T-cell (primary cell): ENCODE measurements at regions not wholly inside any gene's neighbourhood (a gene's known extent, or its start where the extent isn't known, plus 50 kb on each side); places are given as distances from the start of the nearest gene placed in this dataset.

Experiments used
- ATAC-seq, 4 experiments: fragments of 200-7000 bp in 3 of 4; fragments of 150-1000 bp in 1 of 4; cut with Tn5 transposase; replicated peaks in 1 of 4; 1 replicate in 3 of 4; 2 replicates in 1 of 4; pipeline ENCODE4 v1.10.0; 2021; ENCODE audit warnings: moderate library complexity in 3 of 4, mild to moderate bottlenecking in 2 of 4, moderate number of reproducible peaks in 1 of 4
- CTCF ChIA-PET, 2 donors: fragments of 300-600 bp; sonication (Branson Sonifier 250); formaldehyde crosslinking; loops; one replicate each; lab custom pipeline; 2022; ENCODE audit warnings: antibody characterized with exemption in 2 of 2; lab: Charles Lee
- POLR2A ChIA-PET, 2 donors: fragments of 300-600 bp; sonication (Branson Sonifier 250); formaldehyde crosslinking; loops; one replicate each; lab custom pipeline; 2022; ENCODE audit warnings: antibody characterized with exemption in 2 of 2; lab: Charles Lee
- DNase-seq, 35 experiments: peaks; one replicate each; pipeline versions ENCODE4 v3.0.0 to v3.0.0-alpha.2; 2013 to 2023
- H3K27ac ChIP-seq: one replicate; pipeline ENCODE4 v1.5.1; 2013; ENCODE audit warnings: low read length
- H3K27me3 ChIP-seq, 2 experiments: replicated peaks in 1 of 2; 1 replicate in 1 of 2; 2 replicates in 1 of 2; pipeline versions ENCODE4 v1.6.1 to v1.7.0; 2013; ENCODE audit warnings: low read length in 1 of 2, mixed read lengths in 1 of 2; ENCODE audit not compliant: control insufficient read depth in 2 of 2, insufficient read depth in 2 of 2; ENCODE audit errors: extremely low read depth in 1 of 2
- H3K36me3 ChIP-seq, 2 donors: 1 replicate in 1 of 2; 2 replicates in 1 of 2; pipeline versions ENCODE4 v1.6.1 to v1.7.0; 2013; ENCODE audit warnings: low read length in 1 of 2; ENCODE audit not compliant: control insufficient read depth in 2 of 2, insufficient read depth in 1 of 2; ENCODE audit errors: extremely low read depth in 1 of 2
- H3K4me1 ChIP-seq, 2 experiments: 1 replicate in 1 of 2; 2 replicates in 1 of 2; pipeline versions ENCODE4 v1.6.1 to v1.7.0; 2013; ENCODE audit warnings: low read length in 2 of 2, mixed read lengths in 1 of 2; ENCODE audit not compliant: insufficient read depth in 2 of 2, control insufficient read depth in 1 of 2; ENCODE audit errors: extremely low read depth in 1 of 2
- H3K4me3 ChIP-seq, 2 donors: 1 replicate in 1 of 2; 2 replicates in 1 of 2; pipeline versions ENCODE4 v1.5.1 to v1.7.0; 2013; ENCODE audit warnings: mild to moderate bottlenecking in 2 of 2, low read length in 1 of 2, moderate library complexity in 1 of 2; ENCODE audit not compliant: control insufficient read depth in 1 of 2; ENCODE audit errors: extremely low read depth in 1 of 2
- H3K9me3 ChIP-seq: 2 replicates; pipeline ENCODE4 v1.7.0; 2013
- H3K27ac Mint-ChIP-seq, 2 donors: one replicate each; pipeline ENCODE4 v1.8.0; 2020 to 2021; ENCODE audit warnings: mild to moderate bottlenecking in 2 of 2, mixed read lengths in 2 of 2
- H3K27me3 Mint-ChIP-seq, 2 donors: one replicate each; pipeline ENCODE4 v1.8.0; 2021 to 2022; ENCODE audit warnings: mixed read lengths in 2 of 2
- H3K36me3 Mint-ChIP-seq: one replicate; pipeline ENCODE4 v1.8.0; 2021; ENCODE audit warnings: mixed read lengths
- H3K4me1 Mint-ChIP-seq, 3 donors: one replicate each; pipeline ENCODE4 v1.8.0; 2020 to 2022; ENCODE audit warnings: mixed read lengths in 3 of 3, mild to moderate bottlenecking in 1 of 3
- H3K4me3 Mint-ChIP-seq, 3 donors: one replicate each; pipeline ENCODE4 v1.8.0; 2020 to 2022; ENCODE audit warnings: mild to moderate bottlenecking in 3 of 3, mixed read lengths in 3 of 3, moderate library complexity in 3 of 3
- H3K9me3 Mint-ChIP-seq, 3 donors: one replicate each; pipeline ENCODE4 v1.8.0; 2020 to 2022; ENCODE audit warnings: mixed read lengths in 3 of 3
- WGBS: methylation state at CpG from one replicate; pipeline ENCODE4 v1.1.5; 2013; ENCODE audit warnings: missing lambda C conversion rate; ENCODE audit not compliant: insufficient coverage; 5-methylcytosine and 5-hydroxymethylcytosine counted together

- H3K27me3 Mint-ChIP-seq, result peaks cover 4 to 14% of the 10 kb centered on the region in 2 donors
- CTCF ChIA-PET, result no interaction called here
- WGBS, result 100% methylated on average over 1 of the region's 1 CpG
Observed at GRCh38 chr15:62539236-62539635, 374.2 kb upstream of the C2CD4B start.

GRCh38 chr15:62541250-62541649 lies 376.2 kb upstream of the C2CD4B start:
- Mint-ChIP-seq H3K4me3 (no peak overlapping the region), H3K9me3 (no peaks in the 10 kb centered on the region), H3K27me3 (peaks cover 4 to 15% of the 10 kb centered on the region in 2 donors), H3K27ac (no peak overlapping the region), H3K4me1 (no peaks in the 10 kb centered on the region), H3K36me3 (no peaks in the 10 kb centered on the region)
- ChIA-PET POLR2A (no interaction called here), CTCF (no interaction called here)
- Histone ChIP-seq H3K27ac (no peak overlapping the region), H3K9me3 (no peaks in the 10 kb centered on the region), H3K4me1 (no peaks in the 10 kb centered on the region), H3K27me3 (no peaks in the 10 kb centered on the region), H3K4me3 (no peak overlapping the region), H3K36me3 (no peaks in the 10 kb centered on the region)
- no peak for DNase-seq
- ATAC-seq, result no peak
- WGBS, result 67% methylated on average over 1 of the region's 4 CpGs

More at GRCh38 chr15:62539236-62539635, 374.2 kb upstream of the C2CD4B start:
- Histone ChIP-seq H3K4me1 (no peaks in the 10 kb centered on the region), H3K4me3 (no peak overlapping the region), H3K36me3 (no peaks in the 10 kb centered on the region), H3K9me3 (no peaks in the 10 kb centered on the region), H3K27ac (no peak overlapping the region), H3K27me3 (no peaks in the 10 kb centered on the region)
- POLR2A ChIA-PET, result no interaction called here
- Mint-ChIP-seq H3K27ac (no peak overlapping the region), H3K36me3 (no peaks in the 10 kb centered on the region), H3K4me3 (no peak overlapping the region), H3K4me1 (no peaks in the 10 kb centered on the region), H3K9me3 (no peaks in the 10 kb centered on the region)
- DNase-seq (no peak), ATAC-seq (no peak)

GRCh38 chr15:62541846-62542245 lies 376.8 kb upstream of the C2CD4B start:
- no peak overlapping the region for H3K27ac ChIP-seq
- CTCF ChIA-PET, result no interaction called here
- H3K4me3 ChIP-seq, result no peak overlapping the region
- H3K36me3 ChIP-seq, result no peaks in the 10 kb centered on the region
- Mint-ChIP-seq H3K4me1 (no peaks in the 10 kb centered on the region), H3K27me3 (peaks cover 2 to 15% of the 10 kb centered on the region in 2 donors), H3K4me3 (no peak overlapping the region), H3K36me3 (no peaks in the 10 kb centered on the region), H3K9me3 (no peaks in the 10 kb centered on the region), H3K27ac (no peak overlapping the region)
- no CpG with 5 or more reads among the region's 6 CpGs for WGBS
- DNase-seq (no peak), ATAC-seq (no peak)
- H3K9me3 ChIP-seq, result no peaks in the 10 kb centered on the region
- H3K27me3 ChIP-seq, result no peaks in the 10 kb centered on the region
- POLR2A ChIA-PET, result no interaction called here
- no peaks in the 10 kb centered on the region for H3K4me1 ChIP-seq

- Mint-ChIP-seq H3K27ac (no peak overlapping the region), H3K36me3 (no peaks in the 10 kb centered on the region), H3K4me3 (no peak overlapping the region), H3K4me1 (no peaks in the 10 kb centered on the region), H3K27me3 (peaks cover 0 to 15% of the 10 kb centered on the region in 2 donors), H3K9me3 (no peaks in the 10 kb centered on the region)
- ATAC-seq, result no peak
- WGBS, result no CpG with 5 or more reads among the region's 3 CpGs
- H3K36me3 ChIP-seq, result no peaks in the 10 kb centered on the region
- no peaks in the 10 kb centered on the region for H3K27me3 ChIP-seq
- ChIA-PET POLR2A (no interaction called here), CTCF (no interaction called here)
- H3K4me1 ChIP-seq, result no peaks in the 10 kb centered on the region
- no peaks in the 10 kb centered on the region for H3K9me3 ChIP-seq
- DNase-seq, result no peak
- H3K27ac ChIP-seq, result no peak overlapping the region
- H3K4me3 ChIP-seq, result no peak overlapping the region
Observed at GRCh38 chr15:62544446-62544845, 379.4 kb upstream of the C2CD4B start.

- Mint-ChIP-seq H3K4me1 (no peaks in the 10 kb centered on the region), H3K9me3 (no peaks in the 10 kb centered on the region), H3K4me3 (no peak overlapping the region), H3K27ac (no peak overlapping the region), H3K36me3 (no peaks in the 10 kb centered on the region), H3K27me3 (peaks cover 0 to 14% of the 10 kb centered on the region in 2 donors)
- no peaks in the 10 kb centered on the region for H3K27me3 ChIP-seq
- no peaks in the 10 kb centered on the region for H3K9me3 ChIP-seq
- no peak for DNase-seq
- H3K4me3 ChIP-seq, result no peak overlapping the region
- H3K36me3 ChIP-seq, result no peaks in the 10 kb centered on the region
- H3K4me1 ChIP-seq, result no peaks in the 10 kb centered on the region
- no peak for ATAC-seq
- ChIA-PET CTCF (no interaction called here), POLR2A (no interaction called here)
- WGBS, result 84% methylated on average over 3 of the region's 4 CpGs
- H3K27ac ChIP-seq, result no peak overlapping the region
Observed at GRCh38 chr15:62545467-62546227, 380.6 kb upstream of the C2CD4B start.

GRCh38 chr15:62546628-62547027 lies 381.5 kb upstream of the C2CD4B start:
- Histone ChIP-seq H3K4me3 (no peak overlapping the region), H3K27ac (no peak overlapping the region), H3K4me1 (no peaks in the 10 kb centered on the region), H3K36me3 (no peaks in the 10 kb centered on the region), H3K9me3 (no peaks in the 10 kb centered on the region), H3K27me3 (no peaks in the 10 kb centered on the region)
- H3K4me1 Mint-ChIP-seq, result no peaks in the 10 kb centered on the region
- POLR2A ChIA-PET, result no interaction called here
- H3K9me3 Mint-ChIP-seq, result no peaks in the 10 kb centered on the region
- H3K27ac Mint-ChIP-seq, result no peak overlapping the region
- no peak overlapping the region for H3K4me3 Mint-ChIP-seq
- DNase-seq, result no peak
- CTCF ChIA-PET, result no interaction called here
- no peaks in the 10 kb centered on the region for H3K36me3 Mint-ChIP-seq
- 86% methylated on average over 2 of the region's 4 CpGs for WGBS
- ATAC-seq, result no peak
- H3K27me3 Mint-ChIP-seq, result peaks cover 0 to 13% of the 10 kb centered on the region in 2 donors
